Mesendoderm (in vitro differentiated cells): ENCODE measurements at regions not wholly inside any gene's neighbourhood (a gene's known extent, or its start where the extent isn't known, plus 50 kb on each side); places are given as distances from the start of the nearest gene placed in this dataset.

ENCODE experiments used
- DNase-seq: peaks from one replicate; pipeline ENCODE4 v3.0.0; 2013
- H2AK5ac ChIP-seq: 2 replicates; pipeline ENCODE4 v1.6.1; 2013; ENCODE audit warnings: low read length, inconsistent platforms
- H2BK120ac ChIP-seq: 2 replicates; pipeline ENCODE4 v1.6.1; 2013; ENCODE audit warnings: low read depth, mild to moderate bottlenecking, low read length, moderate library complexity, mixed read lengths
- H2BK15ac ChIP-seq: replicated peaks from 2 replicates; pipeline ENCODE4 v1.6.1; 2013; ENCODE audit warnings: low read depth, mild to moderate bottlenecking, moderate library complexity
- H2BK5ac ChIP-seq: 2 replicates; pipeline ENCODE4 v1.6.1; 2013; ENCODE audit warnings: low read length, inconsistent platforms
- H3K18ac ChIP-seq: 2 replicates; pipeline ENCODE4 v1.6.1; 2013; ENCODE audit warnings: mild to moderate bottlenecking, low read length, mixed read lengths
- H3K23ac ChIP-seq: one replicate; pipeline ENCODE4 v1.6.1; 2013; ENCODE audit warnings: low read length
- H3K27ac ChIP-seq: 2 replicates; pipeline ENCODE4 v1.5.1; 2013; ENCODE audit warnings: low read depth, mild to moderate bottlenecking, inconsistent platforms, low read length, moderate library complexity
- H3K27me3 ChIP-seq: 2 replicates; pipeline ENCODE4 v1.6.1; 2013; ENCODE audit warnings: low read length, control low read depth, mild to moderate bottlenecking, inconsistent platforms; ENCODE audit not compliant: insufficient read depth, poor library complexity
- H3K36me3 ChIP-seq: 2 replicates; pipeline ENCODE4 v1.6.1; 2013; ENCODE audit warnings: low read length, inconsistent platforms; ENCODE audit not compliant: control insufficient read depth, insufficient read depth
- H3K4ac ChIP-seq: one replicate; pipeline ENCODE4 v1.6.1; 2013; ENCODE audit warnings: low read depth, mild to moderate bottlenecking, low read length, moderate library complexity
- H3K4me1 ChIP-seq: 2 replicates; pipeline ENCODE4 v1.6.1; 2013; ENCODE audit warnings: low read depth, low read length, inconsistent platforms; ENCODE audit not compliant: control insufficient read depth
- H3K4me2 ChIP-seq: 2 replicates; pipeline ENCODE4 v1.6.1; 2013; ENCODE audit warnings: low read length
- H3K4me3 ChIP-seq: 2 replicates; pipeline ENCODE4 v1.5.1; 2013; ENCODE audit warnings: mild to moderate bottlenecking, low read length
- H3K56ac ChIP-seq: one replicate; pipeline ENCODE4 v1.6.1; 2013; ENCODE audit warnings: low read length
- H3K79me1 ChIP-seq: 2 replicates; pipeline ENCODE4 v1.6.1; 2013; ENCODE audit warnings: low read length, inconsistent platforms
- H3K79me2 ChIP-seq: 2 replicates; pipeline ENCODE4 v1.6.1; 2013; ENCODE audit warnings: mild to moderate bottlenecking, low read length; ENCODE audit not compliant: control insufficient read depth, insufficient read depth
- H3K9ac ChIP-seq: 2 replicates; pipeline ENCODE4 v1.6.1; 2013; ENCODE audit warnings: low read length, inconsistent platforms
- H4K5ac ChIP-seq: one replicate; pipeline ENCODE4 v1.6.1; 2013; ENCODE audit warnings: low read length
- H4K8ac ChIP-seq: one replicate; pipeline ENCODE4 v1.6.1; 2013; ENCODE audit warnings: low read depth, mild to moderate bottlenecking, control low read depth, low read length, moderate library complexity
- WGBS: extraction: QIAGEN DNeasy Blood & Tissue Kit; methylation state at CpG from one replicate; pipeline ENCODE4 v1.1.7; 2013; ENCODE audit warnings: low lambda C conversion rate, missing lambda C conversion rate; ENCODE audit not compliant: insufficient coverage; ENCODE audit errors: extremely low coverage; 5-methylcytosine and 5-hydroxymethylcytosine counted together

- Histone ChIP-seq H3K23ac (no peak overlapping the region), H3K4me1 (no peaks in the 10 kb centered on the region), H3K4ac (no peak overlapping the region), H2AK5ac (no peak overlapping the region), H3K27me3 (no peaks in the 10 kb centered on the region), H4K5ac (no peak overlapping the region), H3K79me2 (no peaks in the 10 kb centered on the region), H3K4me2 (no peak overlapping the region), H4K8ac (no peak overlapping the region), H3K18ac (no peak overlapping the region), H3K79me1 (no peaks in the 10 kb centered on the region), H3K56ac (no peak overlapping the region), H3K9ac (no peak overlapping the region), H2BK15ac (no peak overlapping the region), H3K36me3 (no peaks in the 10 kb centered on the region), H2BK120ac (no peak overlapping the region), H2BK5ac (no peak overlapping the region), H3K4me3 (no peak overlapping the region), H3K27ac (no peak overlapping the region)
- DNase-seq: no peak
- no CpG with 5 or more reads among the region's 4 CpGs for WGBS
Observed at GRCh38 chr20:39258253-39258652, 296.1 kb downstream of the DHX35 start.

- Histone ChIP-seq H3K79me2 (no peaks in the 10 kb centered on the region), H3K79me1 (no peaks in the 10 kb centered on the region), H4K5ac (no peak overlapping the region), H2BK15ac (no peak overlapping the region), H2BK5ac (no peak overlapping the region), H4K8ac (no peak overlapping the region), H3K36me3 (no peaks in the 10 kb centered on the region), H3K27me3 (no peaks in the 10 kb centered on the region), H3K56ac (no peak overlapping the region), H3K4me3 (no peak overlapping the region), H2AK5ac (no peak overlapping the region), H3K9ac (no peak overlapping the region), H3K23ac (no peak overlapping the region), H3K4me1 (no peaks in the 10 kb centered on the region), H2BK120ac (no peak overlapping the region), H3K27ac (no peak overlapping the region), H3K4ac (no peak overlapping the region), H3K18ac (no peak overlapping the region), H3K4me2 (no peak overlapping the region)
- DNase-seq: no peak
- no CpG with 5 or more reads among the region's 9 CpGs for WGBS
Observed at GRCh38 chr20:39253051-39253755, 291.1 kb downstream of the DHX35 start.

- H2BK15ac ChIP-seq: no peak overlapping the region
- H2BK120ac ChIP-seq: no peak overlapping the region
- H3K79me1 ChIP-seq: no peaks in the 10 kb centered on the region
- H3K27ac ChIP-seq: no peak overlapping the region
- no peak overlapping the region for H4K8ac ChIP-seq
- H3K4ac ChIP-seq: no peak overlapping the region
- H3K56ac ChIP-seq: no peak overlapping the region
- H3K18ac ChIP-seq: no peak overlapping the region
- WGBS: no CpG with 5 or more reads among the region's 6 CpGs
- no peaks in the 10 kb centered on the region for H3K27me3 ChIP-seq
- H3K4me1 ChIP-seq: no peaks in the 10 kb centered on the region
- H3K9ac ChIP-seq: no peak overlapping the region
- no peak overlapping the region for H2BK5ac ChIP-seq
- no peak overlapping the region for H3K4me2 ChIP-seq
- H3K36me3 ChIP-seq: no peaks in the 10 kb centered on the region
- no peak overlapping the region for H4K5ac ChIP-seq
- H3K79me2 ChIP-seq: no peaks in the 10 kb centered on the region
- no peak overlapping the region for H3K23ac ChIP-seq
- no peak overlapping the region for H2AK5ac ChIP-seq
- DNase-seq: no peak
- no peak overlapping the region for H3K4me3 ChIP-seq
Observed at GRCh38 chr20:39252035-39252434, 289.9 kb downstream of the DHX35 start.

DNA sequence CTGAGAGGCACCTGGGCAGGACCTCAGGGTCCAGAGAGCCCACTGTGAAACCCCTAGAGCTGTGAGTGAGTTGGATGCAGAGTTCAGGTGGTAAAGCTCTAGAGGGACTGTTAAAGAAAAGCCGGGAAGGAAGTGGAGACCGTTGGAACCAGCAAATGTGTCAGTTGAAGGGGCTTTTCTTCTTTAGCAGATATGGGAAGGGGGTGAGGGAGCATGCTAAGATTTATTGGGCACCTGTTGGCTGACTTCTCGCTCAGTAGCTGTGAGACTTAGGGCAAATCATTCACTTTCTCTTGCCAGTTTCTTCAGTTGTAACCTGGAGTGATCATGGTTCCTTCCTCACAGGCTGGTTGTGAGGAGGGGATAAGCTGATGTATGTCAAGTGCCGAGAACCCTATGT is 287.7 kb downstream of the DHX35 start:
- DNase-seq: no peak
- H4K5ac ChIP-seq: no peak overlapping the region
- no peaks in the 10 kb centered on the region for H3K4me1 ChIP-seq
- H3K36me3 ChIP-seq: no peaks in the 10 kb centered on the region
- H3K27ac ChIP-seq: no peak overlapping the region
- H3K4me3 ChIP-seq: no peak overlapping the region
- H2BK5ac ChIP-seq: no peak overlapping the region
- WGBS: no CpG with 5 or more reads among the region's 4 CpGs
- no peak overlapping the region for H3K4ac ChIP-seq
- H3K79me1 ChIP-seq: no peaks in the 10 kb centered on the region
- no peak overlapping the region for H2BK15ac ChIP-seq
- H3K4me2 ChIP-seq: no peak overlapping the region
- no peak overlapping the region for H3K56ac ChIP-seq
- no peak overlapping the region for H3K9ac ChIP-seq
- H3K79me2 ChIP-seq: no peaks in the 10 kb centered on the region
- H4K8ac ChIP-seq: no peak overlapping the region
- no peaks in the 10 kb centered on the region for H3K27me3 ChIP-seq
- H3K18ac ChIP-seq: no peak overlapping the region
- no peak overlapping the region for H3K23ac ChIP-seq
- no peak overlapping the region for H2AK5ac ChIP-seq
- no peak overlapping the region for H2BK120ac ChIP-seq

DNA sequence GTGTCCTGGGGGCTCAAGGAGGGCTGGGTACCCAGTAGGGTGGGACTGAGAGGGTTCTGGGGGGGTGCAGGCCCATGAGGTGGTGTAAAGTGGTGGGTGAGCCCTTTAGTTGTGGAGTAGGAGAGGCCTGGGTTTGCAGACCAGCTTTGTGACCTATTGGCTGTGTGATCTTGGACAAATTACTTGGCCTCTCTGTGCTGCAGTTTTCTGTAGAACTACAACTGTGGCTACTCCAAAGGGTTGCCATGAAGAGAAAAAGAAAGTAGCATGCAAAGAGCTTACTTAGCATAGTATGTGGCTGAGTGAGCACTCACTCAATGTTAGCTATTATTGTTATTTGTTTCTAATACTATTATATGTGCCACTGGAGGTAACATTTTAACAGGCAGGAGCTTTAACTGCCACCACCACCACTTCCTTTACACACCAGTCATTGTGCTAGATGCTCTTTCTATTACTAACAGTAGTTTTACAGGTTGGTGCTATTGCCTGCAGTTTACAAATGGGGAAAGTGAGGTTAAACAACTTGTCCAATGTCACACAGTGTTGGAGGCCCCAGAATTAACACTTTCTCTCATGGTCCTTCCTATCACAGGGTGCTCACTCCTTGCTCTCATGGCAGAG is 286.8 kb downstream of the DHX35 start:
- no peak overlapping the region for H3K4ac ChIP-seq
- H3K79me1 ChIP-seq: no peaks in the 10 kb centered on the region
- H4K8ac ChIP-seq: no peak overlapping the region
- H2BK120ac ChIP-seq: no peak overlapping the region
- H2BK15ac ChIP-seq: no peak overlapping the region
- H3K36me3 ChIP-seq: no peaks in the 10 kb centered on the region
- no peaks in the 10 kb centered on the region for H3K27me3 ChIP-seq
- no peak overlapping the region for H2AK5ac ChIP-seq
- no peaks in the 10 kb centered on the region for H3K79me2 ChIP-seq
- H3K27ac ChIP-seq: no peak overlapping the region
- no peak overlapping the region for H3K4me3 ChIP-seq
- no peak overlapping the region for H3K18ac ChIP-seq
- H3K9ac ChIP-seq: no peak overlapping the region
- no peak for DNase-seq
- no peaks in the 10 kb centered on the region for H3K4me1 ChIP-seq
- no peak overlapping the region for H4K5ac ChIP-seq
- H2BK5ac ChIP-seq: no peak overlapping the region
- H3K23ac ChIP-seq: no peak overlapping the region
- H3K4me2 ChIP-seq: no peak overlapping the region
- H3K56ac ChIP-seq: no peak overlapping the region
